ENCODE measurements at regions not wholly inside any gene's neighbourhood (a gene's known extent, or its start where the extent isn't known, plus 50 kb on each side); places are given as distances from the start of the nearest gene placed in this dataset.
"Not testable (repeated sequence)": the region's sequence is repeated elsewhere in the genome, so short reads cannot be mapped to it uniquely, and the experiment has no call there.

GRCh38 chr12:111135293-111135832, 215.0 kb upstream of the MYL2 start:
- no peak overlapping the region for H3K9ac ChIP-seq (ENCODE audit: low read length in 2 of 2)
- H3K9me3 ChIP-seq (ENCODE audit: control insufficient read depth in 2 of 2, low read length in 2 of 2) = peaks cover 9 to 17% of the 10 kb centered on the region in 2 donors
- peaks cover 0 to 7% of the 10 kb centered on the region in 2 donors for H3K27me3 ChIP-seq (ENCODE audit: control insufficient read depth in 1 of 2, insufficient read depth in 2 of 2, low read length in 2 of 2)
- H3K4me3 ChIP-seq (ENCODE audit: low read length in 2 of 2) = no peak overlapping the region
- H3K4me1 ChIP-seq (ENCODE audit: control insufficient read depth, insufficient read depth, low read length) = no peaks in the 10 kb centered on the region
- no peak overlapping the region for H3K27ac ChIP-seq (ENCODE audit: low read length)
- H3K36me3 ChIP-seq (ENCODE audit: control insufficient read depth in 2 of 2, insufficient read depth in 2 of 2, low read length in 2 of 2) = no peaks in the 10 kb centered on the region

- Histone ChIP-seq H3K9me3 (ENCODE audit: control insufficient read depth in 2 of 2, low read length in 2 of 2) (peaks cover 9 to 13% of the 10 kb centered on the region in 2 donors), H3K4me3 (ENCODE audit: low read length in 2 of 2) (no peak overlapping the region), H3K27ac (ENCODE audit: low read length) (no peak overlapping the region), H3K27me3 (ENCODE audit: control insufficient read depth in 1 of 2, insufficient read depth in 2 of 2, low read length in 2 of 2) (no peaks in the 10 kb centered on the region), H3K36me3 (ENCODE audit: control insufficient read depth in 2 of 2, insufficient read depth in 2 of 2, low read length in 2 of 2) (no peaks in the 10 kb centered on the region), H3K9ac (ENCODE audit: low read length in 2 of 2) (no peak overlapping the region), H3K4me1 (ENCODE audit: control insufficient read depth, insufficient read depth, low read length) (no peaks in the 10 kb centered on the region)
Measured at GRCh38 chr12:111130336-111130735, 210.0 kb upstream of the MYL2 start.

- no peak overlapping the region for H3K4me3 ChIP-seq (ENCODE audit: low read length in 2 of 2)
- H3K36me3 ChIP-seq (ENCODE audit: control insufficient read depth in 2 of 2, insufficient read depth in 2 of 2, low read length in 2 of 2) = no peaks in the 10 kb centered on the region
- no peak overlapping the region for H3K9ac ChIP-seq (ENCODE audit: low read length in 2 of 2)
- no peaks in the 10 kb centered on the region for H3K27me3 ChIP-seq (ENCODE audit: control insufficient read depth in 1 of 2, insufficient read depth in 2 of 2, low read length in 2 of 2)
- no peak overlapping the region for H3K27ac ChIP-seq (ENCODE audit: low read length)
- no peaks in the 10 kb centered on the region for H3K4me1 ChIP-seq (ENCODE audit: control insufficient read depth, insufficient read depth, low read length)
- H3K9me3 ChIP-seq (ENCODE audit: control insufficient read depth in 2 of 2, low read length in 2 of 2) = peaks cover 5 to 8% of the 10 kb centered on the region in 2 donors
Measured at GRCh38 chr12:111129149-111129767, 208.9 kb upstream of the MYL2 start.

GRCh38 chr12:111126331-111126730, 206.0 kb upstream of the MYL2 start:
- no peak overlapping the region for H3K9ac ChIP-seq (ENCODE audit: low read length in 2 of 2)
- peaks cover 4% of the 10 kb centered on the region for H3K4me1 ChIP-seq (ENCODE audit: control insufficient read depth, insufficient read depth, low read length)
- H3K36me3 ChIP-seq (ENCODE audit: control insufficient read depth in 2 of 2, insufficient read depth in 2 of 2, low read length in 2 of 2) = no peaks in the 10 kb centered on the region
- H3K27me3 ChIP-seq (ENCODE audit: control insufficient read depth in 1 of 2, insufficient read depth in 2 of 2, low read length in 2 of 2) = no peaks in the 10 kb centered on the region
- no peaks in the 10 kb centered on the region for H3K9me3 ChIP-seq (ENCODE audit: control insufficient read depth in 2 of 2, low read length in 2 of 2)
- no peak overlapping the region for H3K4me3 ChIP-seq (ENCODE audit: low read length in 2 of 2)
- no peak overlapping the region for H3K27ac ChIP-seq (ENCODE audit: low read length)

- Histone ChIP-seq H3K36me3 (ENCODE audit: control insufficient read depth in 2 of 2, insufficient read depth in 2 of 2, low read length in 2 of 2) (no peaks in the 10 kb centered on the region), H3K27ac (ENCODE audit: low read length) (no peak overlapping the region), H3K27me3 (ENCODE audit: control insufficient read depth in 1 of 2, insufficient read depth in 2 of 2, low read length in 2 of 2) (no peaks in the 10 kb centered on the region), H3K9me3 (ENCODE audit: control insufficient read depth in 2 of 2, low read length in 2 of 2) (no peaks in the 10 kb centered on the region), H3K4me3 (ENCODE audit: low read length in 2 of 2) (no peak overlapping the region), H3K9ac (ENCODE audit: low read length in 2 of 2) (no peak overlapping the region), H3K4me1 (ENCODE audit: control insufficient read depth, insufficient read depth, low read length) (peaks cover 4% of the 10 kb centered on the region)
Measured at GRCh38 chr12:111124183-111124582, 203.8 kb upstream of the MYL2 start.

- H3K36me3 ChIP-seq (ENCODE audit: control insufficient read depth in 2 of 2, insufficient read depth in 2 of 2, low read length in 2 of 2) = no peaks in the 10 kb centered on the region
- no peak overlapping the region for H3K27ac ChIP-seq (ENCODE audit: low read length)
- no peak overlapping the region for H3K9ac ChIP-seq (ENCODE audit: low read length in 2 of 2)
- no peak overlapping the region for H3K4me3 ChIP-seq (ENCODE audit: low read length in 2 of 2)
- H3K4me1 ChIP-seq (ENCODE audit: control insufficient read depth, insufficient read depth, low read length) = peaks cover 4% of the 10 kb centered on the region
- no peaks in the 10 kb centered on the region for H3K27me3 ChIP-seq (ENCODE audit: control insufficient read depth in 1 of 2, insufficient read depth in 2 of 2, low read length in 2 of 2)
- no peaks in the 10 kb centered on the region for H3K9me3 ChIP-seq (ENCODE audit: control insufficient read depth in 2 of 2, low read length in 2 of 2)
Measured at GRCh38 chr12:111123390-111123789, 203.0 kb upstream of the MYL2 start.

- H3K9ac ChIP-seq (ENCODE audit: low read length in 2 of 2) = no peak overlapping the region
- no peaks in the 10 kb centered on the region for H3K9me3 ChIP-seq (ENCODE audit: control insufficient read depth in 2 of 2, low read length in 2 of 2)
- no peaks in the 10 kb centered on the region for H3K27me3 ChIP-seq (ENCODE audit: control insufficient read depth in 1 of 2, insufficient read depth in 2 of 2, low read length in 2 of 2)
- H3K27ac ChIP-seq (ENCODE audit: low read length) = no peak overlapping the region
- no peak overlapping the region for H3K4me3 ChIP-seq (ENCODE audit: low read length in 2 of 2)
- peaks cover 4% of the 10 kb centered on the region for H3K4me1 ChIP-seq (ENCODE audit: control insufficient read depth, insufficient read depth, low read length)
- H3K36me3 ChIP-seq (ENCODE audit: control insufficient read depth in 2 of 2, insufficient read depth in 2 of 2, low read length in 2 of 2) = no peaks in the 10 kb centered on the region
Measured at GRCh38 chr12:111122458-111122878, 202.1 kb upstream of the MYL2 start.

GRCh38 chr12:111121840-111122239, 201.5 kb upstream of the MYL2 start:
- peaks cover 4% of the 10 kb centered on the region for H3K4me1 ChIP-seq (ENCODE audit: control insufficient read depth, insufficient read depth, low read length)
- no peak overlapping the region for H3K4me3 ChIP-seq (ENCODE audit: low read length in 2 of 2)
- H3K27me3 ChIP-seq (ENCODE audit: control insufficient read depth in 1 of 2, insufficient read depth in 2 of 2, low read length in 2 of 2) = no peaks in the 10 kb centered on the region
- no peak overlapping the region for H3K27ac ChIP-seq (ENCODE audit: low read length)
- peaks cover 0 to 3% of the 10 kb centered on the region in 2 donors for H3K9me3 ChIP-seq (ENCODE audit: control insufficient read depth in 2 of 2, low read length in 2 of 2)
- no peaks in the 10 kb centered on the region for H3K36me3 ChIP-seq (ENCODE audit: control insufficient read depth in 2 of 2, insufficient read depth in 2 of 2, low read length in 2 of 2)
- H3K9ac ChIP-seq (ENCODE audit: low read length in 2 of 2) = no peak overlapping the region

- no peaks in the 10 kb centered on the region for H3K27me3 ChIP-seq (ENCODE audit: control insufficient read depth in 1 of 2, insufficient read depth in 2 of 2, low read length in 2 of 2)
- H3K4me3 ChIP-seq (ENCODE audit: low read length in 2 of 2) = no peak overlapping the region
- no peak overlapping the region for H3K9ac ChIP-seq (ENCODE audit: low read length in 2 of 2)
- no peak overlapping the region for H3K27ac ChIP-seq (ENCODE audit: low read length)
- peaks cover 4% of the 10 kb centered on the region for H3K4me1 ChIP-seq (ENCODE audit: control insufficient read depth, insufficient read depth, low read length)
- no peaks in the 10 kb centered on the region for H3K36me3 ChIP-seq (ENCODE audit: control insufficient read depth in 2 of 2, insufficient read depth in 2 of 2, low read length in 2 of 2)
- peaks cover 0 to 3% of the 10 kb centered on the region in 2 donors for H3K9me3 ChIP-seq (ENCODE audit: control insufficient read depth in 2 of 2, low read length in 2 of 2)
Measured at GRCh38 chr12:111120578-111120977, 200.2 kb upstream of the MYL2 start.

GRCh38 chr12:111117017-111117416, 196.6 kb upstream of the MYL2 start:
- Histone ChIP-seq H3K9ac (ENCODE audit: low read length in 2 of 2) (no peak overlapping the region), H3K27ac (ENCODE audit: low read length) (no peak overlapping the region), H3K9me3 (ENCODE audit: control insufficient read depth in 2 of 2, low read length in 2 of 2) (peaks cover 0 to 3% of the 10 kb centered on the region in 2 donors), H3K36me3 (ENCODE audit: control insufficient read depth in 2 of 2, insufficient read depth in 2 of 2, low read length in 2 of 2) (no peaks in the 10 kb centered on the region), H3K4me3 (ENCODE audit: low read length in 2 of 2) (no peak overlapping the region), H3K27me3 (ENCODE audit: control insufficient read depth in 1 of 2, insufficient read depth in 2 of 2, low read length in 2 of 2) (no peaks in the 10 kb centered on the region), H3K4me1 (ENCODE audit: control insufficient read depth, insufficient read depth, low read length) (no peaks in the 10 kb centered on the region)

GRCh38 chr12:111113313-111113712, 192.9 kb upstream of the MYL2 start:
- H3K36me3 ChIP-seq (ENCODE audit: control insufficient read depth in 2 of 2, insufficient read depth in 2 of 2, low read length in 2 of 2); H3K9me3 ChIP-seq (ENCODE audit: control insufficient read depth in 2 of 2, low read length in 2 of 2); H3K4me3 ChIP-seq (ENCODE audit: low read length in 2 of 2); H3K27me3 ChIP-seq (ENCODE audit: control insufficient read depth in 1 of 2, insufficient read depth in 2 of 2, low read length in 2 of 2); H3K9ac ChIP-seq (ENCODE audit: low read length in 2 of 2); H3K4me1 ChIP-seq (ENCODE audit: control insufficient read depth, insufficient read depth, low read length); H3K27ac ChIP-seq (ENCODE audit: low read length): not testable (repeated sequence)
